GM19468 (cell line): ENCODE measurements at regions not wholly inside any gene's neighbourhood (a gene's known extent, or its start where the extent isn't known, plus 50 kb on each side); places are given as distances from the start of the nearest gene placed in this dataset.

Experiments
- ATAC-seq: cut with Tn5 transposase; IDR thresholded peaks from one replicate; pipeline ENCODE4 v1.9.1; 2021; ENCODE audit warnings: mild to moderate bottlenecking, moderate library complexity, moderate number of reproducible peaks; ENCODE audit not compliant: unreplicated experiment; ENCODE audit errors: extremely low read depth

DNA sequence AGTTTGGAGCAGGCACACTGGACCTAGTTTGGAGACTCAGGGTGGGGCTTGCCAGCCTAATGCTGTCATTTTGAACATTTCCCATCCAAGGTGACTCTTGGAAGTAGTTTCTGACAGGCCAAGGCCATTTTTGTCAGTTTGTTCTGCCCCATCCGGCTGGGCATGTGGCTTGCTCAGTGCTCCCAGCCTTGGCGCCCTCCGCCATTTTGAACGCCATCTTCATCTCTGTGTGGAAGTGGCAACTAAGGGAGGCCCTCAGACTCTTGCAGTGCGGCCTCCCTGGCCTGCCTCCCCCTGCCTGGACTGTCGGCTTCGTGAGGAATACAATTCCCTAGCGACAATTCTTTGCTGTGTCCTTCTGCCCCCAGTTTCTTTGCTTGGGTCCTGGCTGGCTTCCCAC is 150.6 kb upstream of the RGMA start:
- no peak for ATAC-seq

GRCh38 chr15:93238641-93239040 is 149.6 kb upstream of the RGMA start:
- ATAC-seq, result no peak

- ATAC-seq, result no peak
Observed at GRCh38 chr15:93235926-93236780, 147.1 kb upstream of the RGMA start.

DNA sequence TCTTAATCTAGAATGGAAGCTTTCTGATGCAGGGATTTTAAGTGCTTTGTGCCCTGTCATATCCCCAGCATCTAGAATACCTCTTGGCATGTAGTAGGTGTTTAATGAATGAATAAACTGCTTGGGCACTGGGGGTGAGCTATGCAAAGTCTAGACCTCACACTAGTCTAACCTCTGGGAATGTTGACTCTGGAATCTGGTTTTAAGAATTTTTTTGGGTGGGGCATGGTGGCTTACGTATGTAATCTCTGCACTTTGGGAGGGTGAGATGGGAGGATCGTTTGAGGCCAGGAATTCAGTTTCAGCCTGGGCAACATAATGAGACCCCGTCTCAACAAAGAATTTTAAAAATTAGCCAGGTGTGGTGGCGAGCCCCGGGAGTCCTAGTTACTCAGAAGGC is 146.3 kb upstream of the RGMA start:
- ATAC-seq, result no peak

DNA sequence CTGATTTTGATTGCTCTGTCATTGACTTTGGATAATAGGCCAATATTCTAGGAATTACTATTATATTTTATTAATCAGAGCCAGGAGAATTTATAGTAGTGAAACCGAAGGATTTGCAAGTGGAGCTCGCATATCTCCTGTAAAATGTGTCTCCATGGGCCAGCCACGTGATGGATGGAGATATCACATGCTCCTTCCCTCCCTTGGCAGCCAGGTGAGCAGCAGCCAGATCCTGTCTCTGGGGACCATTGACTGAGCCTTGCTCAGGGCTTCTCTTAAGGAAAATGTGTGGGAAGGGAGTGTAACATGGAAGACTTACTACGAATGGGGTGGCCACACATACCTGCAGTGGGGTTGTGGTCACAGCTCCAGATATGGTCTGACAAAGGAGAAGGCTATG is 144.7 kb upstream of the RGMA start:
- ATAC-seq, result no peak

DNA sequence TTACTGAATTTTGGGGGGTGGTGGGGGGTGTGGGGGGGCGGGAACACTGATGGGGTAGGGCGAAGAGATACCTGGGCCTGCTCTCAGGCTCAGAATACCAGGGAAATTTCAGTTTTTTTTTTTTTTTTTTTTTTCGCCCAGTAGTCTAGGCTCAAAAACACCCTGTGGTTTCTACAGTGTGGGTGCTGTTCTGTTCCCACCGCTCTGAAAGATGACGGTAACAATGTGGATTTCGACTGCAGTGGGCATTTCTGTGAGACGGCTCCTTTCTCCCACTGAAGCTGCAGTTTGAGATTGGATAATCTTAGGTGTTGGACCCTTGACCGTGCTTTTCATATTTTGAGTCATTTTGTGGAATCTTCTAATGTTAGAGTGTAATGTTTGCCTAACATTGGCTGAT is 143.8 kb upstream of the RGMA start:
- no peak for ATAC-seq

GRCh38 chr15:93231994-93232393 is 143.0 kb upstream of the RGMA start:
- ATAC-seq, result no peak

- ATAC-seq, result no peak
Observed at GRCh38 chr15:93231261-93231925, 142.4 kb upstream of the RGMA start.

DNA sequence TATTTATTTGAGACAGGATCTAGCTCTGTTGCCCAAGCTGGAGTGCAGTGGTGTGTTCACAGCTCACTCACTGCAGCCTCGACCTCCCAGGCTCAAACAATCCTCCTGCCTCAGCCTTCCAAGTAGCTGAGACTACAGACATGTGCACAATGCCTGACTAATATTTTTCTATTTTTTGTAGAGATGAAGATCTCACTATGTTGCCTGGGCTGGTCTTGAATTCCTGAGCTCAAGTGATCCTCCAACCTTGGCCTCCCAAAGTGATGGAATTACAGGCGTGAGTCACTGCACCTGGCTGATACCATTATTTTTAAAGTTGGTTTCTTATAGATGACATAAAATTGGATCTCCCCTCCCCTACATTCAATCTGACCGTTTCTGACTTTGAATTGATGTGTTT is 139.5 kb upstream of the RGMA start:
- ATAC-seq, result no peak

- ATAC-seq, result no peak
Observed at GRCh38 chr15:93223803-93224202, 134.8 kb upstream of the RGMA start.

DNA sequence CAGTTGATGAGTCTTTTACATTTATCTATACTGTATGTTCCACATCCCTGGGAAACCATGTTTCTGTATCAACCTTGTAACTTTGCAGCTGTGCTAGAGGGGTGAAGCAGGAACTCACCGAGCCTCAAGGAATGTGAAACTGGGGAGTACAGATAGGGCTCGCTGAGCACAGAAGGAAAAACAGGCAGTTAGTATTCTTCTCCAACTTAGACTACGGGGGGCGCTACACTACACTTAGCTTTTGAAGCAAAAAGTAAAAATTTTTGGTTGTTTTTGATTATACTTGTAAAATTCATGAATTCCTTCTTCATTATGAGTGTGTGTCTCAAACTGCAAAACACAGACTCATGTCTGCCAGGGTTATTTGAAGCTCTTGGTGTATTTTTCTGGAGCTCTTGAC is 132.7 kb upstream of the RGMA start:
- no peak for ATAC-seq

DNA sequence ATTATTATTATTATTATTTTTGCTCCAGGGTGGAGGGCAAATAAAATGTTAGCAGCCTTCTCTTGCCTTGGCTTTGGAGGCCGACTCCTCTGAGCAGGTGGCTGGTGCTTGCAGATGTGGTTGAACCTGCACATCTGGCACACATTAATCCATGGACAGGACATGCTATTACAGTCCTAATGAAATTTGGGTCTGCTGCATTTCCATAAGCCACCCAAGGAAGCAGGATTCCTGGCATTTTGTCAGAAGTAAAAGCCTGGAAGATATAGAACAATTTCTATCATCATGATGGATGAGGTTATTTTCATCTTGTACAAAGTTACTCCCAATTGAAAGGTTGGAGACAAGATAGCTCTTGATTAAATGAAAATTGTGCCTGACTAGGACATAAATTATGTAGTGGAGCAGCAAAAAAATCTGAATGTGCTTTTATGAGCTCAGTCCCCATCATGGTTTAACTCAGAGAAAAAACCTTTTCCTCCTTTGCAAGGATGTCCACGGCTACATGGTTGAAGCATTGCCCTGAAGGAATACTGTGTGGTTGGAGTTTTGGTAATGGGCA is 130.9 kb upstream of the RGMA start:
- no peak for ATAC-seq

GRCh38 chr15:93217343-93217742 is 128.3 kb upstream of the RGMA start:
- ATAC-seq, result no peak

- ATAC-seq, result no peak
Observed at GRCh38 chr15:93214106-93214505, 125.1 kb upstream of the RGMA start.

DNA sequence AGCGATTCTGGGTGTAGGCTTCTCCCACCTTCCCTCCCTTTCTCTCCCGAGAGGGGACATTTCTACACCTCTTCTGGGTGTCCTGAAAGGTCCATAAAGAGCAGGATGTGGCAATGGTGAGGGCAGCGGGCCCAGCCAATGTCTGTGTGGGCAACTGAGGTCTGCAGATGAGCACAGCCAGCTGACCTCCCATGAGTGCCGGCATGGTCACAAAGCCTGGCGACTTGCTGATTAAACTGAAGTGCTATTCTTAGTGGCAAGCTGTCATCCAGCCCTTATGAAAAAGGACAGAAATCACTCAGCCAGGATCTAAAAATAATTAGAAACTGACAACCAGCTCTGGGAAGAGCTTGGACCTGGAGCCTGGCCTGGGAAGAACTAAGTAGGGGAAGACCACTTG is 124.3 kb upstream of the RGMA start:
- no peak for ATAC-seq

DNA sequence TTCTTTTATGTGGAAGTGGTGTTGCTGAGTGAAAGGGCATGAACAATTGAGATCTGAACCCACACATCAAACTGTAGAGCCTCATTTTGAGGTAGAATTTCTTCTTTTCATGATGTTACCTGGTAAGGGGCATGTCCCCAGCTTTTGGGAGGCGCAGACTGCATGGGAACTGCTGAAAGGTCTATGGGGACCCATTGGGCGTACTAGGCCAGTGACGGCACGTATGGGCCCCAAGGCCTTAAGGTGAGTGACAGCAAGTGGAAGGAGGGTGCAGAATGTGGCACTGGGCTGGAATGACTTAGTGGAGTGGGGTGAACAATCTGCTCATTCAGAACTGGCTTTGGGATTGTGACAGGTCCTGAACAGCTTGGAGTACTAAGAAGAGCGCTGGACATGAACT is 123.6 kb upstream of the RGMA start:
- ATAC-seq, result no peak

DNA sequence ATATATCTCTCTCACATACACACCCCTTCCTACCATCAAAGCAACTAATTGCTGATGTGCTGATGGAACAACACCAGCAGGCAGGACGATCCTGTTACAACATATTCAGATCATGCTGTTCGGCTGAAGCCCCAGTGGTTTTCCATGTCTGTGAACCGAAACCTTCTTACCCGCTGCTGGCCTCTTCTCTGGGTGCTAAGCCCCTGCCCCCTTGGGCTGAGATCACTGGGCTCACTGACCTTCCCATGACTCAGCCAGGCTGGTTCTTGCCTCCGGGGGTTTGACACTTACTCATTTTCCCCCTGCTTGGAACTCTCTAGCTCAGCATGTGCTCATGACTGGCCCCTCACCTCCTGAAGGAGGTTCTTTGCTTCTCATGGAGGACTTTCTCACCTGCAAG is 122.0 kb upstream of the RGMA start:
- ATAC-seq, result no peak

DNA sequence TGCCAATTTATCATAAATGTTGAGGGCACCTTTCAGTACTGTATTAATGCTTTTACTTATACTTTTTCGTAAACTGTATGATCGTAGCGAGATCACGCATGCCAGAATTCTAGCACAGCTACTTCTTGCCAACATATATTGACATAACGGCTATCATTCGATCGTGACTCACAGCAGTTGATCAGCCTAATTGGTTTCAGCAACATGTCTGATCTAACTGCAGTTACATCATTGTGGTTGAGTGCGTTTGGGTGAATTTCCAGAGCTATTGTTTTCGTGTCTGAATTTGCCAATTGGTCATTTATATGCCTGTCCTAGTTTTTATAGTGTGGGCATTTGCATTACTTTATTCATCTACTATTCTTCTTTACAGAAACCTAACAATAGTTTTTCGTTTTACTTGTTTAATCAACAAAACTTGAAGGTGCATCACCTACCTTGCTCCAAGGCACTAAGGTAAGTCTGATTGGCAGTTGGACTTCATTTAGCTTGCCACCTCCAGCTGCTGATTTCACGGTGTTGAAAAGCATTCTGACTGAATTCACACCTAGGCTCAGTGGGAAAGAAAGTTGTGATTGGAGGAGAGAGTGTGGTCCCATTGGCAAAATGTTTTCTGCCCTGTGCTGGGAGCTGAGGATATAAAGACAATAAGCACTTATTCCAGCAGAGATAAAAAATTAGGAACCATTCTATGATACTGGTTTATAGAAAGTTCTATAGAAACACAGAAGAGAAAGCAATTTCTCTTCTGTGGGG is 120.9 kb upstream of the RGMA start:
- no peak for ATAC-seq

- no peak for ATAC-seq
Observed at GRCh38 chr15:93206893-93207292, 117.9 kb upstream of the RGMA start.

DNA sequence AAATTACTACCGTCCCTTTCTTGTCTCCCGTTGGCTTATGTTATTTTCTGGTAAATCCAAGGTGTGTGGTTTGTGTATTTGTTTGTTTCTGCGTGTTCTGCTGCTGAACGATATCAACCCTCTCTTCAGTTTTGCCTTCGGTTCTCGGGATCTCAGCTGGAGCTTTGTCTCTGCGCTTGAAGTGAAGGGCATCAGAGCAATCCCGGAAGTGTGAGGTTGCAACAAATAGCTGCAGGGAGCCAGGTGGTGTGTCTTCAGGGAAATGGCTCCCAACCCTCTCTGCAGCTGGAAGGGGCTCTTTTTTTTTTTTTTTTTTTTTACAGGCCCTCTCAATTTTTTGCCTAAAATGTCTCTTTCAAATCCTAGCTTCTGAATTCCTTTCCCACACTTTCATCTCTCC is 116.4 kb upstream of the RGMA start:
- ATAC-seq, result no peak

DNA sequence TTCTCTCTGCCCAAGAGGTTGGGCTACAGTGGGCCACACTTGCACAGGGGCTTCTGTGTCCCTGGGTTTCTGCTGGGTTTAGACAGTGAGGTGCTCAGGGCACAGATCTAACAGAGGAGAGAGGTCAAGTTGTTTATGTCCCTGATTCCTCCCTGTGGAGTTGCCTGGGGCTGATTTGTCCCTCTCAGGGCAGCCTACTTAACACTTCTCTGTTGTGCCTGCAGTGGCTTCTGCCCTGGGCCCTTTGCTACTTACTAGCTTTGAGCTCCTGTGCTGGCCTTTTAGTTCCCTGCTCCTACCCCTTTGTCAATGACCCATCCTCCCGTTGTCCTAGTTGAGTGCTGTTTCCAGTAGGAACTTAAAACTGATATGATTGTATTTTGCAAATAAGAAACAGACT is 114.0 kb upstream of the RGMA start:
- no peak for ATAC-seq
